ENCODE measurements at regions not wholly inside any gene's neighbourhood (a gene's known extent, or its start where the extent isn't known, plus 50 kb on each side); places are given as distances from the start of the nearest gene placed in this dataset.

DNA sequence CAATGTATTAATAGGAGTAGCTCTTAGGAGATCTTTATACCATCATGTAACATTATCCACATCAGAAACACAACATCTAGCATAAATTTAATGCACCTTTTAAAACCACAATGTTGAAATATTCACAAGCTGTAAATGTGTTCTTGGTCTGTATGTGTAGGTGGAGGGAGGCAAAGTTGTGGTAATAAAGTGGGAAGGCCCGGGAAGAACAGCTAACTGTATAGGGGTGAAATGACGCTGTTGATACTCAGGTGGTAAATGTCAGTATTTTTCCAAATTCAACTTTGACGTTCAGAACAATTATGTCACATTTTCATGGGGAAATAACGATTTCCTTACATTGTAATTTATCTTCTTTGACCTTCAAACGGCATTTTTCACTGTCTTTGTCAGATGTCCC lies 146.0 kb upstream of the STMND1 start:
- Histone ChIP-seq H3K36me3 (ENCODE audit: control insufficient read depth, insufficient read depth, low read length) (no peaks in the 10 kb centered on the region), H3K27ac (ENCODE audit: low read depth, low read length) (no peak overlapping the region), H3K9me3 (ENCODE audit: control insufficient read depth, low read length) (no peaks in the 10 kb centered on the region), H3K9ac (ENCODE audit: extremely low read depth, low read length, poor library complexity, severe bottlenecking) (no peak overlapping the region), H3K4me3 (ENCODE audit: low read length) (no peak overlapping the region), H3K27me3 (ENCODE audit: control insufficient read depth, insufficient read depth, low read length, poor library complexity, severe bottlenecking) (no peaks in the 10 kb centered on the region), H3K4me1 (ENCODE audit: control insufficient read depth, insufficient read depth, low read length) (no peaks in the 10 kb centered on the region)
- no peaks in the 10 kb centered on the region for H3K4me1 Mint-ChIP-seq
- no peak for DNase-seq
- no peak overlapping the region for H3K4me3 Mint-ChIP-seq
- WGBS, 2 experiments (ENCODE audit: insufficient coverage in 1 of 2, insufficient read length in 1 of 2), result 87 to 90% methylated on average over 5 of the region's 5 CpGs
- H3K27me3 Mint-ChIP-seq (ENCODE audit: insufficient read depth), result no peaks in the 10 kb centered on the region
- H3K9me3 Mint-ChIP-seq, result no peaks in the 10 kb centered on the region
- TF ChIP-seq, protein P1, sequence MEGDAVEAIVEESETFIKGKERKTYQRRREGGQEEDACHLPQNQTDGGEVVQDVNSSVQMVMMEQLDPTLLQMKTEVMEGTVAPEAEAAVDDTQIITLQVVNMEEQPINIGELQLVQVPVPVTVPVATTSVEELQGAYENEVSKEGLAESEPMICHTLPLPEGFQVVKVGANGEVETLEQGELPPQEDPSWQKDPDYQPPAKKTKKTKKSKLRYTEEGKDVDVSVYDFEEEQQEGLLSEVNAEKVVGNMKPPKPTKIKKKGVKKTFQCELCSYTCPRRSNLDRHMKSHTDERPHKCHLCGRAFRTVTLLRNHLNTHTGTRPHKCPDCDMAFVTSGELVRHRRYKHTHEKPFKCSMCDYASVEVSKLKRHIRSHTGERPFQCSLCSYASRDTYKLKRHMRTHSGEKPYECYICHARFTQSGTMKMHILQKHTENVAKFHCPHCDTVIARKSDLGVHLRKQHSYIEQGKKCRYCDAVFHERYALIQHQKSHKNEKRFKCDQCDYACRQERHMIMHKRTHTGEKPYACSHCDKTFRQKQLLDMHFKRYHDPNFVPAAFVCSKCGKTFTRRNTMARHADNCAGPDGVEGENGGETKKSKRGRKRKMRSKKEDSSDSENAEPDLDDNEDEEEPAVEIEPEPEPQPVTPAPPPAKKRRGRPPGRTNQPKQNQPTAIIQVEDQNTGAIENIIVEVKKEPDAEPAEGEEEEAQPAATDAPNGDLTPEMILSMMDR (conservative IDR thresholded peaks at IDR 0.05), result no peak
- H3K27ac Mint-ChIP-seq, result no peak overlapping the region
- H3K36me3 Mint-ChIP-seq (ENCODE audit: low read depth), result no peaks in the 10 kb centered on the region

DNA sequence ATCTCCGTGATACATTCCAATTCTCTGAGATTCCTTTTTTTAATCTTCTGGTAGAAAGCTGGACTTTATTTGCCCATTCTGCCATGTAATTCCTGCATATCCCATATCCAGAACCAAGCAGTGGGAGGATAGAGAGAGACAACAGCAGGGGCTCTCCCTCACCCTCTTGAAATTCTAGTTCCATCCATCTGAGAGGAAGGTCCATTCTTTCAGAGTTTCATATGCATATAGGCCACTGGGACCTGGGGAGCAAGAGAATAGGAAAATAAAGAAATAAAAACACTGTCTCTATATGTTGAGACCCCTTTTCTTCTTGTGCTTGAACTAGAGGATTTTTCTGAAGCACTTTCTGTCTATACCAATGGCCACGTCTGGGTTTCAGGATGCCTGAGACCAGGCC lies 147.9 kb upstream of the STMND1 start:
- Mint-ChIP-seq H3K36me3 (ENCODE audit: low read depth) (no peaks in the 10 kb centered on the region), H3K27ac (no peak overlapping the region), H3K4me1 (no peaks in the 10 kb centered on the region), H3K9me3 (no peaks in the 10 kb centered on the region), H3K27me3 (ENCODE audit: insufficient read depth) (no peaks in the 10 kb centered on the region), H3K4me3 (no peak overlapping the region)
- no peak overlapping the region for H3K27ac ChIP-seq (ENCODE audit: low read depth, low read length)
- 63% methylated on average over 2 of the region's 2 CpGs; no CpG with 5 or more reads in 1 of the 2 experiments for WGBS, 2 experiments (ENCODE audit: insufficient coverage in 1 of 2, insufficient read length in 1 of 2)
- DNase-seq, result no peak
- no peaks in the 10 kb centered on the region for H3K27me3 ChIP-seq (ENCODE audit: control insufficient read depth, insufficient read depth, low read length, poor library complexity, severe bottlenecking)
- no peaks in the 10 kb centered on the region for H3K4me1 ChIP-seq (ENCODE audit: control insufficient read depth, insufficient read depth, low read length)
- H3K9ac ChIP-seq (ENCODE audit: extremely low read depth, low read length, poor library complexity, severe bottlenecking), result no peak overlapping the region
- TF ChIP-seq, protein P1 (conservative IDR thresholded peaks at IDR 0.05), result no peak
- H3K36me3 ChIP-seq (ENCODE audit: control insufficient read depth, insufficient read depth, low read length), result no peaks in the 10 kb centered on the region
- no peak overlapping the region for H3K4me3 ChIP-seq (ENCODE audit: low read length)
- no peaks in the 10 kb centered on the region for H3K9me3 ChIP-seq (ENCODE audit: control insufficient read depth, low read length)

DNA sequence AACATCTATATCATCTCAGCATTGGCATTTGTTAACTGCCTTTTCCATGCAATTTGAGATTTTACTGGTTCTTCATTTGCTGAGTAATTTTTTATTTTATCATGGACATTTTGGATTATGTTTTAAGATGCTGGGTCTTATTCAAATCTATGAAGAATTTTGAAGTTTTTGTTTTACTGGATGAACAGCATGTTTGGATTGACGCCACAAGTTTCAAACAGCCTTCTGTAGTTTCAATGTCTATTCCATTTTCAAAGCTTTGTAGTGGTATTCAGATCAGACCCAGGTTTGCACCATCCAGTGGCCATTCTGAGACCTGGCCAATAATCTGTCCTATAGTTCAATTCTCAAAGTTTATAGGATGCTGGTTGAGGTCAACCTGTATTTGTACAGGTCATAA lies 148.4 kb upstream of the STMND1 start:
- no peaks in the 10 kb centered on the region for H3K36me3 ChIP-seq (ENCODE audit: control insufficient read depth, insufficient read depth, low read length)
- Mint-ChIP-seq H3K4me1 (no peaks in the 10 kb centered on the region), H3K36me3 (ENCODE audit: low read depth) (no peaks in the 10 kb centered on the region), H3K27me3 (ENCODE audit: insufficient read depth) (no peaks in the 10 kb centered on the region), H3K27ac (no peak overlapping the region), H3K4me3 (no peak overlapping the region), H3K9me3 (no peaks in the 10 kb centered on the region)
- H3K9ac ChIP-seq (ENCODE audit: extremely low read depth, low read length, poor library complexity, severe bottlenecking), result no peak overlapping the region
- DNase-seq, result no peak
- H3K4me1 ChIP-seq (ENCODE audit: control insufficient read depth, insufficient read depth, low read length), result no peaks in the 10 kb centered on the region
- no peak overlapping the region for H3K27ac ChIP-seq (ENCODE audit: low read depth, low read length)
- no peaks in the 10 kb centered on the region for H3K9me3 ChIP-seq (ENCODE audit: control insufficient read depth, low read length)
- no peak overlapping the region for H3K4me3 ChIP-seq (ENCODE audit: low read length)
- no peaks in the 10 kb centered on the region for H3K27me3 ChIP-seq (ENCODE audit: control insufficient read depth, insufficient read depth, low read length, poor library complexity, severe bottlenecking)
- TF ChIP-seq, protein P1 (conservative IDR thresholded peaks at IDR 0.05), result peak; percentile 20
- WGBS, 2 experiments (ENCODE audit: insufficient coverage in 1 of 2, insufficient read length in 1 of 2), result 91 to 100% methylated on average over 1 of the region's 1 CpG
